T-helper 2 cell treated with Interferon-gamma antibody and Interleukin-4, amounts not matched to agents 5 μg/mL and 100 μg/mL, for 36 hours (primary cell): ENCODE measurements at regions not wholly inside any gene's neighbourhood (a gene's known extent, or its start where the extent isn't known, plus 50 kb on each side); places are given as distances from the start of the nearest gene placed in this dataset.

ENCODE experiments used
- DNase-seq: peaks from one replicate; pipeline ENCODE4 v3.0.0; 2021; ENCODE audit warnings: low spot score
- H3K27ac Mint-ChIP-seq: one replicate; pipeline ENCODE4 v1.8.0; 2021; ENCODE audit warnings: mild to moderate bottlenecking, mixed read lengths
- H3K27me3 Mint-ChIP-seq: one replicate; pipeline ENCODE4 v1.8.0; 2021; ENCODE audit warnings: low read depth, mixed read lengths
- H3K36me3 Mint-ChIP-seq: one replicate; pipeline ENCODE4 v1.8.0; 2021; ENCODE audit warnings: low read depth, mixed read lengths
- H3K4me1 Mint-ChIP-seq: one replicate; pipeline ENCODE4 v1.8.0; 2021; ENCODE audit warnings: low read depth, mixed read lengths
- H3K4me3 Mint-ChIP-seq: one replicate; pipeline ENCODE4 v1.8.0; 2022; ENCODE audit warnings: mild to moderate bottlenecking, moderate library complexity, mixed read lengths
- H3K9me3 Mint-ChIP-seq: one replicate; pipeline ENCODE4 v1.8.0; 2021; ENCODE audit warnings: mixed read lengths

DNA sequence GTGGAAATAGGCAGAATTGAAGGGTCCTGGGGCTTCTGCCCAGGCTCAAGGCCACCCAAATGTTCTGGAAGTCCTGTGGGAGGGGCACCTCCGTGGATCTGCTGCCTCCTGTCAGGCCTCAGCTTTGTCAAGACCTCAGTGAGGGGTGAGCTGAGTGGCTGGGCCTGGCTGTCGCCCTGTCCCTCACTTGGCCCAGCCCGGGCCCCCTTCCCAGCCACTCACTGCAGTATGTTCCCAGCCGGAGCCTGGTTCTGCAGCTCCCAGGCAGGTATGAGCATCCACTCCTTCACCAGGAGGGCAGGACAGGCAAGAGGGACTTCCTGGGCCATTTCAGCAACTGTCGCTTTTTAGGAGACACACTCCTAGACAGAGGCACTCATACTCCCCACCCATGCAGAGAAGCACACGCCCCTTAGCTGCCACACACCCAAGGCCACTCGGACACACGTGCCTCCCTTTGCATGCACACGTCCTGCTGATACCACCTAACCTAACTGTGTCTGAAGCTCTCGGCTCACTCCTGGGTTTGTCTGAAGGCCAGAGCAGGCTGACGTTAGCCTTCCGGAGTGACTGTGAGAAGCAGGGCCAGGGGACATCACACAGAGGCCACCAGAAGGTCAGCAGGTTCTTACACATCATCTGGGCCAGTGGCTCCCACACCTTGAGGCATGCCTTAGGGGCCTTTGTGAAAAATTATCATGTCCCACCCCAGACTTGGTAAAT is 72.2 kb upstream of the COL13A1 start:
- H3K27me3 Mint-ChIP-seq, result peaks cover 34% of the 10 kb centered on the region
- no peaks in the 10 kb centered on the region for H3K36me3 Mint-ChIP-seq
- H3K4me1 Mint-ChIP-seq, result peaks cover 13% of the 10 kb centered on the region
- no peak overlapping the region for H3K4me3 Mint-ChIP-seq
- H3K27ac Mint-ChIP-seq, result no peak overlapping the region
- no peaks in the 10 kb centered on the region for H3K9me3 Mint-ChIP-seq
- no peak for DNase-seq

DNA sequence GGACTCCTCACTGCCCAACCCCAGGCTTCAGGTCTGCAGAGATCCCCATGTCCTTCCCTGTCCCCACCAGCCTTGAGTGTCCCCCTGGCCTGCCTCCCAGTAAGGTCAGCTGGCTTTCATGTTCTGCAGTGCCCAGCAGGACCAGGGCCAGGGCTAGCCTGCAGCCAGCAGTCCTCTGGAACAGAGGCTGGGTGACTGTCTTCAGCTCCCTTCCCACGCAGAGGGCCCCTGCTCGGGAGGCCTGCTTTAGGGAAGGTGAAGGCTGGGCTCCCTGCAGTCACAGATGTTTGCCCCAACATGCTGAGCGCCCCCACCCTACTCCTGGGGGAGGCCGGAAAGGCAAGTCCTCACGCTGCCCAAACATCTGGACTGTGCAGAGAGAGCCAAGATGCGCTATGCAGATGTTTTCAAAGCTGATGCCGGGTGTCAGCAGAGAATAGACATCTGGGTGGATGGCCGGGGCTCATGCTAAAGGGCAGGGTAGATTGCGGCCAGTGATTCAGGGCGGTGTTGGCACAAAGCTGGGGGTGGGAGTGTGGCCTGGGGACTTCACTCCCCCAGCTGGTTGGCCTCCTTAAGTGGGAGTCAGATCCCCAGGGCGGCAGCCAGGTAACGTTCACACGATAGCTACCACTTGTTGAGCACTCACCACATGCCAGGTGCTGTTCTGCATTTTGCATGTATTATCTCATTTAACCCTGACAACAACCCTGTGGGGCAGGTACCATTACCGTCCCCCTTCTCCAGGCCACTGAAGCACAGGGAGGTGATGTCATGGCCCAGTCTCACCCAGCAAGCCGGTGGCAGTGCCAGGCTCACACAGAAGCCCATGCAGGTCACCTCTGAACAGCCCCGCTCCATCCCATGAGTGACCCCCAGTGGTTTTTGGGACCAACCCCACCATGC is 71.2 kb upstream of the COL13A1 start:
- Mint-ChIP-seq H3K27me3 (peaks cover 32% of the 10 kb centered on the region), H3K4me3 (no peak overlapping the region), H3K27ac (no peak overlapping the region), H3K9me3 (no peaks in the 10 kb centered on the region), H3K36me3 (no peaks in the 10 kb centered on the region), H3K4me1 (peaks cover 22% of the 10 kb centered on the region)
- DNase-seq, result no peak

DNA sequence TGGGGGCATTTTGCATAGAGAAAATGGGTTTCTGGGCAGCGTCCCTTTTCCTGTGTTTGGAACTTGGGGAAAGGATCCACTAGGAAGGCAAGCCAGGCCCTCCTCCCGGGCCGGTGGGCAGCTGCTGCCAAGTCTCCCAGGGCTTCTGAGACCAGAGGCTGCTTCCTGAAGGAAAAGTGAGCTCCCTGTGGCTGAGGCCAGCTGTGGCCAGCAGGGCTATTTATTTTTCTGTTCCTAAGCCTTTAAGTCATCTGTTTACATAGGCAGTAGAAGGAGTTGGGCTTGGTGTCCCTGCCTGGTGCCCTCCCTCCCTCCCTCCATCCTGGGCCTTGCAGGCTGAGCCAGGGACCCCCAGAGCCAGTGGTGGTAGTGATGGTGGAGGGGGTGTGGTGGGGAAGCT is 70.5 kb upstream of the COL13A1 start:
- Mint-ChIP-seq H3K36me3 (no peaks in the 10 kb centered on the region), H3K27ac (no peak overlapping the region), H3K27me3 (peaks cover 34% of the 10 kb centered on the region), H3K4me3 (no peak overlapping the region), H3K4me1 (peaks cover 26% of the 10 kb centered on the region), H3K9me3 (no peaks in the 10 kb centered on the region)
- DNase-seq, result no peak

DNA sequence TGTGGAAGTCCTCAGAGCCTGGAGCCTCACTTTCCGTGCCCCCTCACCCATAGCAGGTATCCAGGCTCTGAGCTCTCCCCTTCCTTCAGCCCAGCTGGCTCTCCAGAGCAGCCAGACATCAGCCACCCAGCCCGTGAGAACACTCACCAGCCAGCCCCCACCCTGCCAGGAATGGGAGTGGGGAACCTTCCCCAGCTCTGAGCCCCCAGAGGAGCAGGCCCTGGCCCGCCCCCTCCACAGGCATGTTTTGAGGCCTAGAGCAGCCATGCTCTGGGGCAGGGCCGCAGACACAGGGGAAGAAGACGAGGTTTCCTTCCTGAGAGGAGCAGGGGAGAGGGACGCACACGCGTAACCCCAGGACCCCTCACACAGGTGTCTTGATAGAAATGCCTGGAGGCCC is 70.0 kb upstream of the COL13A1 start:
- H3K27ac Mint-ChIP-seq, result no peak overlapping the region
- H3K27me3 Mint-ChIP-seq, result peaks cover 29% of the 10 kb centered on the region
- no peak overlapping the region for H3K4me3 Mint-ChIP-seq
- no peaks in the 10 kb centered on the region for H3K36me3 Mint-ChIP-seq
- H3K9me3 Mint-ChIP-seq, result no peaks in the 10 kb centered on the region
- peaks cover 26% of the 10 kb centered on the region for H3K4me1 Mint-ChIP-seq
- DNase-seq, result no peak

DNA sequence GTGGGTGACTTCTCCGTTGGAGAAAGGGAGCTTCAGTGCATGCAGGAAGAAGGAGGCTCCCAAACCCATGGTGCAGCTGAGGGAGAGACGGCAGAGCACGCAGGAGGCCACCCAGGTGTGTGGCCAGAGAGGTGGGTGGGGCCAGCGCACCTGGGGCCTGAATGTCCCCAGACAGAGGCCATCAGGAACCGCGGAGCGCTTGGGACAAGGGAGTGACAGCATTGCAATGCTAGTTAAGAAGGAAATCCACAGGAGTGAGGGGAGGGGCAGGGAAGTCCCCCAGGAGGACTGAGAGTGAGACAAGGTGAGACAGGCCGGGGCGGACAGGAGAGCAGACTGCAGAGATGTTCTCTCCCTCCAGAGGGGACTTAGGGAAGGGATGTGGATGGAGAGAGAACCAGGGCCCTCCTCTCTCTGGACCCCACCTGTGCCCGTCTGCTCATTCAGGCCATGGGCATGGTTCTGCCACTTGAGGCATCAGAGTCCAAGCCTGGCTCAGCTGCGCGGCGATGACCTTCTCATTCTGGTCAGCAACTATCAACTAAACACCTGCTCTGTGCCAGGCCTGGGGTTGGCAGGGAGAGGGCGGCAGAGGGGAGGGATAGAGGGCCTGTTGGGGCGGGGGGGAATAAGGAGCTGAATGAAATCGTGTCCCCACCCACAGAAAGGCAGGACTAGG is 69.4 kb upstream of the COL13A1 start:
- Mint-ChIP-seq H3K27me3 (peaks cover 29% of the 10 kb centered on the region), H3K4me1 (peaks cover 26% of the 10 kb centered on the region), H3K36me3 (no peaks in the 10 kb centered on the region), H3K9me3 (no peaks in the 10 kb centered on the region), H3K4me3 (no peak overlapping the region), H3K27ac (no peak overlapping the region)
- DNase-seq, result no peak

DNA sequence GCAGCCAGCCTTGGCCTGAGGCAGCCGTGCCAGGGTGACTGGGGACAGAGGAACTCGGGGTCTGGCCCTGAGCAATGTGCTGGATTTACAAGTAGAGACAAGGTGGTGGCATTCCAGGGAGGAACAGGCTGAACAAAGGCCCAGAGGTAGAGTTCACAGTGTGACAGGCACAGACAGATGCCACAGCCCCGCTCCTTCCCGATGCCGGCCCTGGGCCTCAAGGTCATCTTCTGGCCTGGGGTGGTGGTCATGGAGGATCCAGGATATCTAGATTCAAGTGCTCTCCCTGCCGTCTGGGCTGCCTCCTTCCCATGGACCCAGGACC is 68.9 kb upstream of the COL13A1 start:
- DNase-seq, result no peak
- Mint-ChIP-seq H3K27ac (no peak overlapping the region), H3K9me3 (no peaks in the 10 kb centered on the region), H3K36me3 (no peaks in the 10 kb centered on the region), H3K4me3 (no peak overlapping the region), H3K4me1 (peaks cover 26% of the 10 kb centered on the region), H3K27me3 (peaks cover 29% of the 10 kb centered on the region)

DNA sequence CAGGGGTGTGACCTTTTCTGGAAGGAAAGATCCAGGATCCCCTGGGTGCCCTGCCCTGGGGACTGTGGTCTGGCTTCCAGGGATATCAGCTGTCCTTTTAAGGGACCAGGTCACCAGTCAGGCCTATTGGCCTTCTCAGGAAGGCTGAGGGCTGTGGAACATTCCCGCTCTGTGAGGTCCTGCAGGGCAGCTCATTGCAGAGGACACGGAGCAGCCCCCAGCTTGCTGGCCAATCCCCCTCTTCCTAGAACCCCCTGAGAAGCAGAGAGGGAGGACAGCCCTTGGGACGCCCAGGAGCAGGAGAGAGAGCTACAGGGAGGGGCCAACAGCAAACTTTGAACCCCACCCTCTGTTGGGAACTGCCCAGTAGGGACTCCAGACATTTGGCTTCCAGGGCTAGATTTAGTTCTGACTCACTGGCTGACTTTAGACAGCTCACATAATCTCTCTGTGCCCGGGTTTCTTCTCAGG is 67.9 kb upstream of the COL13A1 start:
- Mint-ChIP-seq H3K4me1 (peaks cover 18% of the 10 kb centered on the region), H3K4me3 (no peak overlapping the region), H3K36me3 (no peaks in the 10 kb centered on the region), H3K27ac (no peak overlapping the region), H3K27me3 (peaks cover 24% of the 10 kb centered on the region), H3K9me3 (no peaks in the 10 kb centered on the region)
- DNase-seq, result no peak

DNA sequence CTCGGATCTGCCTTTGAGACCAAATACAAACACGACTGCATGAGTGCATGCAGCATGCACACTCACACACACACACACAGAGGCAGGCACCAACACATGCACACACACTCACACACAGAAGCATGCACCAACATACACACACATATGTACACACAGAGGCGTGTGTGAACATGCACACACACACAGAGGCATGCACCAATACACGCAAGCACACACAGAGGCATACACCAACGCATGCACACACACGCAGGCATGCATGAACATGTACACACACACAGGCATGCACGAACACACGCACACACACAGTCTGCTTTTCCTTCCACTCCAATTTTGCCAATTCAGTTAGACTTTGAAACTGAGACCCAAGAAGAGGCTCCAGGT is 67.3 kb upstream of the COL13A1 start:
- Mint-ChIP-seq H3K4me3 (peak overlapping the region; percentile 8), H3K4me1 (peaks cover 18% of the 10 kb centered on the region), H3K27ac (no peak overlapping the region), H3K9me3 (no peaks in the 10 kb centered on the region), H3K36me3 (no peaks in the 10 kb centered on the region), H3K27me3 (peaks cover 27% of the 10 kb centered on the region)
- no peak for DNase-seq

DNA sequence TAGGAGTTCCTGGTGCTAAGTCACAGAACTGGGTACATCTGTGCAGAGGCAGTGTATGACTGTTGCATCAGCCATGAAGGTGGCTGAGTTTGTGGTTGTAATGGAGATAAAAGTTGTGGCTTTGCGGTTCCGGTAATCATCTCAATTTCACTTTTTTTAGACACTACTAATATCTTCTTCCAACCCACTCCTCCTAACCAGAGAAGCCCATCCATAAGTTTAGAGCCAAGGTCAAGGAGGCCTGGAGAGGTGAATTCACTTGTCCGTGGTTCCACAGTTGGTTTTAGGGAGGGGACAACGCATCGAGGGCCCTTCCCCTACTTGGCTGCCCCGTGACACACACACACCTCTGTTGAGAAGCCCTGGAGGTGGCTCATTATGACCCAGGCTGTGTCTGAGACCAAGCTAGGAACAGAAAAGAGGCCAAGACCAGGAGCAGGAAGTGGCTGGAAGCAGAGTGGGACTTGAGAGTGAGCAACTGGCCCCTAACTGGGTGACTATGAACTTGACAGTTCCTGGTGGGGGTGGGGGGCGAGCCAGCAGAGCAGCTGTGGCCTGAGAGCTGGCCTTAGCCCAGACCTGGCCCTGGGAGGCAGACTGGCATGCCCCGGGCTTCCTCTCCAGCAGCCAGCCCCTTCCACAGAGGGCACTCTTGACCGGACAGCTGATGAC is 66.8 kb upstream of the COL13A1 start:
- DNase-seq, result peak; percentile 24
- Mint-ChIP-seq H3K27ac (no peak overlapping the region), H3K27me3 (peaks cover 27% of the 10 kb centered on the region), H3K36me3 (no peaks in the 10 kb centered on the region), H3K9me3 (no peaks in the 10 kb centered on the region), H3K4me3 (peak overlapping the region; percentile 8), H3K4me1 (peaks cover 18% of the 10 kb centered on the region)

DNA sequence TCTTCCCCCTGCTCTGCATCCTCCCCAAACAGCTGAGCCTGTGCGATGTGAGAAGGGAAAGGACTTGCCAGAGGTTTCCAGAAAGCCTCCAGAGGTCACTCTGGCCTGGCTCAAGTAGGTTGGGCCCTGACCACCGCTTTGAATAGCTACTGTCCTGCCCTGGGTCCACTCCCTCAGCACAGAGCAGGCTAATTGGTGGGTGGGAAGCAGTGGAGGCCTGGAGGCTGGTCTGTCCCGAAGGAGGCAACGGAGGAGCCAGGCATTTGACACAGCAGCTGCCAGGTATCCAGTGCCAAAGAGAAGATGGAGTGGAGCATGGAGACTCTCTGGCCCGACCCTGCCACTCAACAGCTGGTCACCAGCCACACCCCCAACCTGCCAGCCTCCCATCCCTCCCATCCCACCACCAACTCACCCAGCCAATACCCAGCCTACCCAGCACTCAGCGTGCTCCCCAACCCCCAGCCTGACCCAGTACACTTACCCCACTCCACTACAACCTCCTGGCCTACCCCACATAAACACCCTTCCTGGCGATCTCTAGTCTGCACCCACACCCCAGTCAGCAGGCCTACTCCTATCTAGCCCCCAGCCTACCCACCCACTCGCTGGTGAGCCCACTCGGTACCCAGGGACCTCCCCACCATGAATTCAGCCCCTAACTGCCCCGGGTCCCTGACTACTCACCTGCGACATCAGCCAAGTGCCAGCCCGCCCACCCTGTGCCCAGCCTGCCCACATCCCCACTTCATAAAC is 64.6 kb upstream of the COL13A1 start:
- Mint-ChIP-seq H3K9me3 (no peaks in the 10 kb centered on the region), H3K4me3 (no peak overlapping the region), H3K36me3 (no peaks in the 10 kb centered on the region), H3K27ac (no peak overlapping the region), H3K27me3 (peaks cover 33% of the 10 kb centered on the region), H3K4me1 (peaks cover 18% of the 10 kb centered on the region)
- DNase-seq, result no peak

DNA sequence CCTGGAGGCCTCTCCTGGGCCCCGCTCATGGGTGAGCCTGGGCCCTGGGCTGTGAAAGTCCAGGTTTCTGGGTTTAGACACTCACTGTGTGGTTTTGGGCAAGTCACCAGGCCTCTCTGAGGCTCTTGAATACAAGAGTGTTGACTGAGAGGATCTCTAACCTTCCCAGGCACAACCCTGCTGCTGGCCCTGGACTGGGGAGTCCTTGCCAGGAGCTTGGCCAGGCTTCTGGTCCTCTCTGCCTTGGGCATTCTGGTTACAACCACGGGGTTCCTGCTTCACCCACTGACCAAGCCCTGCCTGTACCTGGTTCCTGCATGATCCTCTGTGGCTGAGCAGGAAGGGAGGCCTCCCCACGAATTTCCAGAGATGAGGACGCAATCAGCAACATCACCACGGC is 63.6 kb upstream of the COL13A1 start:
- no peak overlapping the region for H3K4me3 Mint-ChIP-seq
- DNase-seq, result no peak
- H3K27ac Mint-ChIP-seq, result no peak overlapping the region
- no peaks in the 10 kb centered on the region for H3K36me3 Mint-ChIP-seq
- H3K27me3 Mint-ChIP-seq, result peaks cover 33% of the 10 kb centered on the region
- no peaks in the 10 kb centered on the region for H3K9me3 Mint-ChIP-seq
- H3K4me1 Mint-ChIP-seq, result peaks cover 18% of the 10 kb centered on the region

DNA sequence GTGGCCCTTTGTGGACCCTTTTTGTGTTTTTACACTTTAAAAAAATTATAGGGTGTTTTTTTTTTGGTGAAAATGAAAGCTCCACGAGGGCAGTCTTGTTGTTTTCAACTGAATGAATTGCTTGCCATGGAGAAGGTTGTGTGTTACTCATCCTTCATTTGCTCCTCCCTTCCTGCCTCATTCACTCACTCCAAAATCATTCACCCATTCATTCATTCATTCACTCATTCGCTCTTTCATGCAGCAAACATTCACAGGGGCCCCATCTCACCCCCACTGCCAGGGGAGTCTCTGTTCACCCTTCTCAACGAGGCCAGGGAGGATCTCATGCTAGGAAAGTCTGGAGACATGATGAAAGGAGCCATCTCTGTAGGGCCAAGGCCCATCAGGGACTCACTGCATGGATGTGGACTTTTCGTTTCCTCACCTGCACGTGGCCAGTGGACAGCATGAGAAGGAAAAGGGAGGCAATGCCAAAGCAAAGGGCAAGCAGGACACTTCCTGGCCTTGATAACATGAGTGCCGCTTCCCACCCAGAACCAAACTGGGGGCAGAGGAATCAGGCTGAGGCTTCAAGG is 62.8 kb upstream of the COL13A1 start:
- H3K27me3 Mint-ChIP-seq, result peaks cover 33% of the 10 kb centered on the region
- no peak overlapping the region for H3K27ac Mint-ChIP-seq
- H3K4me3 Mint-ChIP-seq, result no peak overlapping the region
- no peak for DNase-seq
- peaks cover 18% of the 10 kb centered on the region for H3K4me1 Mint-ChIP-seq
- no peaks in the 10 kb centered on the region for H3K9me3 Mint-ChIP-seq
- H3K36me3 Mint-ChIP-seq, result no peaks in the 10 kb centered on the region

DNA sequence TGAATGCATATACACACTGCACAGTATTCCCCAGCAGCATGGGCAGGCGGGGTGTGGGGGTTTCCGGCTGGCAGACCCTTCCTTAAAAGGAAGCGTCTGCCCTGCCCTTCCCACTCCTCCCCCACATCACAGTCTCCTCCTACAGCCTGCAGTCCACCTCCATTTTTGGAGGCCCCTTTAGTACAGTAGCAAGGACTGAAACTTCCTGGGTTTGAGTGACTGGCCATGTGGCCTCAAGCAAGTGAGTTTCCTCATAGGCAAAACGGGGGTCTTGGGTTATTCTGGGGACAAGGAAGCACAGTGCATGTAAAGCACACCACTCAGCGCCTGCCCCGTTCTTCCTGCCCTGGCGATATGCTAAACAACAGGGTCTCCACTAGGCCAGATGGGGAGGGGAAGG is 62.1 kb upstream of the COL13A1 start:
- Mint-ChIP-seq H3K9me3 (no peaks in the 10 kb centered on the region), H3K36me3 (no peaks in the 10 kb centered on the region), H3K4me3 (no peak overlapping the region), H3K27ac (no peak overlapping the region), H3K27me3 (peaks cover 29% of the 10 kb centered on the region), H3K4me1 (peaks cover 11% of the 10 kb centered on the region)
- DNase-seq, result no peak
